ENCODE measurements at regions not wholly inside any gene's neighbourhood (a gene's known extent, or its start where the extent isn't known, plus 50 kb on each side); places are given as distances from the start of the nearest gene placed in this dataset.

DNA sequence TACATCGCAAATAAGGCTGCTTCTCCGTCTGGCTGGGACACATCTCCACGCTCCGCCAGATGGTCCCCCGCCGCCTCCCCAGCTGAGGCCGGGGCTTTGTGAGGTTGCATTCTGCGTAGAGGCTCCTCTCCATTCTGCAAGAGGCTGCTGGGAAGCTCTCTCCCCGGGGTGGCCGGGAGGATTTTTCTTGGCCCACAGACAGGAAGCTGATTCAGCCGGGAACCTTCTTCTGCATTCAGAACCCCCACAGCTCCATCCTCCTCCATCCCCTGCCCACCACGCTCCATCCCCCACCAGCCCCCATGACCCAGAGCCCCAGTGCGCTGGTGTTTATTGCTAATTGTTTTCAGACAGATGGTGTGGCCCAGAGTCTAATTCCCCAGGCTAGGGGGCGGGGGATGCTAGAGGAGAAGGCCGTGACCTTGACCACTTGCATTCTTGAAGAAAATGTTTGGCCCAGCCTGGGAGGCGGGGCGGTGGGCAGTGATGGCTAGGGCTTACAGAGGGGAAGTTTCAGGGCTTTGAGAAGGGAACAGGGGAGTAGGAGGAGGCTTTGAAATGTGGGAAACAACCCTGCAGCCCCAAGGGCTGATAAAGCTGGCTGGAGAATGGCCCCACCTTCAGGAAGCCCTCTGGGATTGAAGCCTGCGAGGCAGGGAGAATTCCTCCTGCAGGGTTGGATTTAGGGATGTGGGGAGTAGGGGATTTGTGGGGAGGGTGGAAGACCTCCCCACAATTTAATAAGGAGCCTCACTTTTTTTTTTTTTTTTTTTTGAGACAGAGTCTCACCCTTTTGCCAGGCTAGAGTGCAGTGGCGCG is 88.5 kb upstream of the NCOR2 start:
- TF ChIP-seq CTCF (IDR thresholded peaks at IDR 0.05; ENCODE audit: low read depth, low read length, poor library complexity, severe bottlenecking) (no peak), EZH2phosphoT487 (IDR thresholded peaks at IDR 0.05; ENCODE audit: borderline replicate concordance, low read length) (no peak)

Data from DOHH2 (cell line).